Small intestine (tissue), 7 donors: ENCODE measurements at regions not wholly inside any gene's neighbourhood (a gene's known extent, or its start where the extent isn't known, plus 50 kb on each side); places are given as distances from the start of the nearest gene placed in this dataset.

ENCODE experiments used
- DNase-seq, 2 donors: peaks; one replicate each; pipeline versions ENCODE4 v3.0.0 to v3.0.0-alpha.2; 2013
- FAIRE-seq: peaks from 2 replicates; lab custom pipeline; 2012; peaks lifted over from hg19 to GRCh38; lab: Jason Lieb, UNC
- H3K27ac ChIP-seq, 3 donors: one replicate each; pipeline ENCODE4 v1.5.1; 2013; ENCODE audit warnings: low read length in 2 of 3, mild to moderate bottlenecking in 2 of 3, control low read depth in 1 of 3, inconsistent platforms in 1 of 3, low read depth in 1 of 3, moderate library complexity in 1 of 3
- H3K27me3 ChIP-seq, 3 donors: one replicate each; pipeline ENCODE4 v1.6.1; 2013; ENCODE audit warnings: low read length in 3 of 3, inconsistent platforms in 1 of 3; ENCODE audit not compliant: control insufficient read depth in 3 of 3, insufficient read depth in 3 of 3
- H3K36me3 ChIP-seq, 3 donors: one replicate each; pipeline ENCODE4 v1.6.1; 2013; ENCODE audit warnings: low read length in 3 of 3, inconsistent platforms in 1 of 3, low read depth in 1 of 3, mild to moderate bottlenecking in 1 of 3, moderate library complexity in 1 of 3; ENCODE audit not compliant: control insufficient read depth in 3 of 3, insufficient read depth in 2 of 3
- H3K4me1 ChIP-seq, 3 donors: one replicate each; pipeline ENCODE4 v1.6.1; 2013; ENCODE audit warnings: low read length in 2 of 3, inconsistent platforms in 1 of 3, low read depth in 1 of 3, mild to moderate bottlenecking in 1 of 3, moderate library complexity in 1 of 3; ENCODE audit not compliant: control insufficient read depth in 3 of 3, insufficient read depth in 2 of 3
- H3K4me3 ChIP-seq, 3 donors: one replicate each; pipeline ENCODE4 v1.5.1; 2013; ENCODE audit warnings: low read length in 3 of 3, control low read depth in 1 of 3, inconsistent platforms in 1 of 3, low read depth in 1 of 3, mild to moderate bottlenecking in 1 of 3, moderate library complexity in 1 of 3
- H3K9me3 ChIP-seq, 2 donors: one replicate each; pipeline ENCODE4 v1.6.1; 2013; ENCODE audit warnings: low read depth in 1 of 2, low read length in 1 of 2; ENCODE audit not compliant: control insufficient read depth in 2 of 2, insufficient read depth in 1 of 2
- WGBS, 3 donors: extraction: QIAGEN DNeasy Blood & Tissue Kit; methylation state at CpG; one replicate each; pipeline ENCODE4 v1.1.7; 2013; 5-methylcytosine and 5-hydroxymethylcytosine counted together
- donor health status: healthy with polysubstance abuse.
- donor health status: control.
- donor health status: control.
- donor health status: Bipolar disorder and iron deficiency.
- donor health status: healthy.

DNA sequence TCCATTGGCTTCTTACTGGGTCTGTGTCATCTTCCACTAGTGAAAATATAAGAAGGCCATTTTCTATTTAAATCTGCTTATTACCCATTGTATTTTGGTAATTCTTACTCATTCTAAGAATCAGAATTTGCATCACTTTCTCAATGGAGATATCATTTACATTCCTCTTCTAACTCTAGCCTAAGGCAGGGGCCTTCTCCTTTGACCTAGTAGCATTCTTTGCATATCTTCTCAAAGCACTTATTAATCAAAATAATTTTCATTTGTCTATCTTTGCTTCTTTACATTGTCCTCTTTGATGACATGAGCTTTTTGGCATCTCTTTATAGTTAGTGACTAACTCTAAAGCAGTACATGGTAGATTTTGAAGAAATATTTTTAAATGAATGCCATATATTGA lies 400.9 kb upstream of the SEMA3D start:
- Histone ChIP-seq H3K27ac (no peak overlapping the region), H3K27me3 (no peaks in the 10 kb centered on the region), H3K9me3 (no peaks in the 10 kb centered on the region), H3K4me1 (no peaks in the 10 kb centered on the region), H3K4me3 (no peak overlapping the region), H3K36me3 (no peaks in the 10 kb centered on the region)
- FAIRE-seq (no peak), DNase-seq (no peak)

DNA sequence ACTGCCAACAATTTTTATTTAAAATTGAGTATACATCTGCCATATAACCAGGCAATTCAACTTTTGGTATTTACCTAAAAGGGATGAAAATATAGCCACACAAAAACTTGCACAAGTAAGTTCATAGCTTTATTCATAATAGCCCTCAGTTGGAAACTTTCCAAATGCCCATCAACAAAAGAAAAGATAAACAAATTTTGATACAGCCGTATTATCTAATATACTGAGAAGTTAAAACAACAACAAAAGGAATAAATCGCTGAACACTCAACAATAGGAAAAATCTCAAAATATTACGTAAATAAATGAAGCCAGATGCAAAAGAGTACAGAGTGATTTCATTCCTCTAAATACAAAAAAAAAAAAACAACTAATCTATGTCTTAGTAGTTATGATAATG lies 399.2 kb upstream of the SEMA3D start:
- H3K4me3 ChIP-seq, result no peak overlapping the region
- H3K27ac ChIP-seq, result no peak overlapping the region
- no peaks in the 10 kb centered on the region for H3K27me3 ChIP-seq
- H3K36me3 ChIP-seq, result no peaks in the 10 kb centered on the region
- no peak for DNase-seq
- H3K9me3 ChIP-seq, result no peaks in the 10 kb centered on the region
- H3K4me1 ChIP-seq, result no peaks in the 10 kb centered on the region
- FAIRE-seq, result no peak
- 42 to 51% (median 44%) methylated on average over 3 of the region's 3 CpGs for WGBS, 3 donors

DNA sequence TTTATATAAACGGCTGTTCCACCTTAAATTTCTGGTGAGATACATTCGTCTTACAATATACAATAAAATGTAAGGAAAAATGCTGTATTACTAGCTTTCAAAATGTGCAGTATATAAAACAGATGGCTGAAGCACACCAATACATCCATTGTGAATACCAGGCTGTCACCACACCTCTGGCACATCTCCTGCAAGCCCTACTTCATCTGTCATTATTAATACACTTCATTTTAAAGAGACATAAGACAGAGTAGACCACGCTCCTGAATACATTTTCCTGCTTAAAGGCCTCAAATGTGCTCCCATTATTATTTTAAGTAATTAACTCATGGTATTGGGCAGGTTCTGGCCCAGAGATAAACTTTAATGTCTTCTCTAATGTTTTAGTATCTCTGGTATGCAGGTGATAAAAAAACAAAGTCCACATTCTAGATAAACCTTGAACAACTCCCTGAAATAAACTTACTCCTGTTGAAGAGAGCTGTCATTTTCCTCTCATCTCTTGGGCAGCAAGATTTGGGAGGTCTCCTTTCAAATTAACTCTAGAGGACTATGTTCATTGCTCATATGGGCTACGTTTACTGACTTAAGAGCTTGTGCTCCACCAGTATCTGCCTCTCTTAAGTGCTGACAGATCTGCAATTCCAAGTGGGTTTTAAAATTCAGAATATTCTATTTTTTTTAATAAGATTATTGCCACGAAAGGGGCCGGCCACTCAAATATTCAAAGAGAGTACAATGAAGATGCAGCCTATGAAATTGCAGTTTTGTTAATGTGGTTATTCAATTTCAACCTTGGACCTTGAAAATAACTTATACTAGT lies 396.5 kb upstream of the SEMA3D start:
- no peaks in the 10 kb centered on the region for H3K4me1 ChIP-seq
- FAIRE-seq, result no peak
- WGBS, 3 donors, result 81 to 84% (median 84%) methylated on average over 6 of the region's 6 CpGs
- H3K36me3 ChIP-seq, result no peaks in the 10 kb centered on the region
- no peak overlapping the region for H3K4me3 ChIP-seq
- H3K9me3 ChIP-seq, result no peaks in the 10 kb centered on the region
- DNase-seq, result no peak
- H3K27ac ChIP-seq, result no peak overlapping the region
- no peaks in the 10 kb centered on the region for H3K27me3 ChIP-seq

DNA sequence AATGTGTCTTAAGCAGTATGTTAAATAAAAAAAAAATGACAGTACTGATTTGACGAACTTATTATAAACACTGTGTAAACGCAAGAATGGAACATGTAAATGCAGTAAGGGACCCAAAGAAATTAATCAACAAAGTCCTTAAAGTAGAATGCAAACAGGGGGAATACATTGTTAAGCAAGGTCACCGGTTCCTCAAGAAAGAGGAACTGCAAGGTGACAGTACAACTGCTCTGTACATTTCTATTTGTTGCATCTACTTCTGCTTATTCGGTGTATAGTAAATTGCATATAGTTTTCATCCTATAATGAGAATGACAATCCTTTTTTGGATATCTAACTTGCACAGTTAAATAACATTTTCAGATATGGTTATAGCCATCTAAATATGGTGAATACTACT lies 387.0 kb upstream of the SEMA3D start:
- Histone ChIP-seq H3K9me3 (no peaks in the 10 kb centered on the region), H3K27me3 (no peaks in the 10 kb centered on the region), H3K4me3 (no peak overlapping the region), H3K36me3 (no peaks in the 10 kb centered on the region), H3K27ac (no peak overlapping the region), H3K4me1 (no peaks in the 10 kb centered on the region)
- 43 to 84% (median 63%) methylated on average over 4 of the region's 4 CpGs for WGBS, 3 donors
- no peak for FAIRE-seq
- no peak for DNase-seq

DNA sequence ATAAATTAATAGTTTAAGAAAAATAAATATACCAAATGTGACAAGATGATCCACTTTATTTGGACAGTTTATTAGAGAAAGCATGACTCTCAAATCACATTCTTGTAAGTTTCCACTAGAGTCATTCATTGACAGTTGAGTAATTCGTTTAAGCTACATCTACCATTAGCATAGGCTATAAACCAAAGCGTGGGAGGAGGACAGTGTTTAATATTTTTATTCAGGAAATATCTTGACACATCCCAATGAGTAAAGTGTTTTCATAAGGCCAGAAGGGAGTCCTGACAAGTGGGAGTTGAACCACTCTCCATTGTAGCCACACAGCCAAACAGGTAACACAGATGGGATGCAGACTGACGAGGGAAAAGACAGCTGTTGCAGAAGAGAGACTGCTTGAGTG lies 386.5 kb upstream of the SEMA3D start:
- no peak for FAIRE-seq

DNA sequence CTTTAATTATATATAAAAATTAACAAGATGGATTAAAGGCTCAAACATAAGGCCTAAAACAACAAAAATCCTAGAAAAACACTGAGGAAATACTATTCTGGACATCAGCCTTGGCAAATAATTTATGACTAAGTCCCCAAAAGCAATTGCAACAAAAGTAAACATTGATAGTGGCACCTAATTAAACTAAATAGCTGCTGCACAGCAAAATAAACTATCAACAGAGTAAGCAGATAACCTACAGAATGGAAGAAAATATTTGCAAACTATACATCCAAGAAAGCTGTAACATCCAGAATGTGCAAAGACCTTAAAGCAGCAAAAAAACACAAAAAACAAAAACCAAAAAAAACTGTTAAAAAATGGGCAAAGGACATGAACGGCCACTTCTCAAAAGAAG lies 384.0 kb upstream of the SEMA3D start:
- no peaks in the 10 kb centered on the region for H3K27me3 ChIP-seq
- H3K27ac ChIP-seq, result no peak overlapping the region
- WGBS, 3 donors, result 65 to 76% (median 69%) methylated on average over 1 of the region's 1 CpG
- H3K36me3 ChIP-seq, result no peaks in the 10 kb centered on the region
- no peak for DNase-seq
- no peak overlapping the region for H3K4me3 ChIP-seq
- no peaks in the 10 kb centered on the region for H3K4me1 ChIP-seq
- FAIRE-seq, result no peak
- no peaks in the 10 kb centered on the region for H3K9me3 ChIP-seq

More for the DNA sequence above, 386.5 kb upstream of the SEMA3D start:
- WGBS, 3 donors, result 73 to 84% (median 81%) methylated on average over 3 of the region's 3 CpGs
- no peak for DNase-seq
- Histone ChIP-seq H3K27ac (no peak overlapping the region), H3K9me3 (no peaks in the 10 kb centered on the region), H3K36me3 (no peaks in the 10 kb centered on the region), H3K4me1 (no peaks in the 10 kb centered on the region), H3K4me3 (no peak overlapping the region), H3K27me3 (no peaks in the 10 kb centered on the region)

DNA sequence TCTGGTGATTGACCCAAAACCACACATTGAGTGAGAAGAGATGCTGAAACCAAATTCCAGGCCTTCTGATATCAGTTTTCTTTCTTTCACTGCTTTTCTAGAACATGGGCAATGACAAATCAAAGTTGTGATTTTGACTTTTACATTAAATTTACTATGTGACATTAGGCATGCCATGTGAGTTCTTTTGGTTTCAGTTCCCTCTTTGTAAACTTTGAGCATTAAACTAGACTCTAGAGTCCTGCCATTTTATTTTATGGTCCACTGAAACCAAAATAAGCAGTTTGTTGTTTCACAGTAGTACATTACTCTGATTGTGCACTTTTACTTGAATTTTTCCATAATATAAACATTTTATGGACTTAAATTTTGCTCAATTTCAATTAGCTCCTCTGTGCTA lies 381.1 kb upstream of the SEMA3D start:
- no peak overlapping the region for H3K4me3 ChIP-seq
- H3K36me3 ChIP-seq, result no peaks in the 10 kb centered on the region
- H3K27ac ChIP-seq, result no peak overlapping the region
- no peaks in the 10 kb centered on the region for H3K9me3 ChIP-seq
- FAIRE-seq, result no peak
- no peaks in the 10 kb centered on the region for H3K4me1 ChIP-seq
- H3K27me3 ChIP-seq, result no peaks in the 10 kb centered on the region
- DNase-seq, result no peak

DNA sequence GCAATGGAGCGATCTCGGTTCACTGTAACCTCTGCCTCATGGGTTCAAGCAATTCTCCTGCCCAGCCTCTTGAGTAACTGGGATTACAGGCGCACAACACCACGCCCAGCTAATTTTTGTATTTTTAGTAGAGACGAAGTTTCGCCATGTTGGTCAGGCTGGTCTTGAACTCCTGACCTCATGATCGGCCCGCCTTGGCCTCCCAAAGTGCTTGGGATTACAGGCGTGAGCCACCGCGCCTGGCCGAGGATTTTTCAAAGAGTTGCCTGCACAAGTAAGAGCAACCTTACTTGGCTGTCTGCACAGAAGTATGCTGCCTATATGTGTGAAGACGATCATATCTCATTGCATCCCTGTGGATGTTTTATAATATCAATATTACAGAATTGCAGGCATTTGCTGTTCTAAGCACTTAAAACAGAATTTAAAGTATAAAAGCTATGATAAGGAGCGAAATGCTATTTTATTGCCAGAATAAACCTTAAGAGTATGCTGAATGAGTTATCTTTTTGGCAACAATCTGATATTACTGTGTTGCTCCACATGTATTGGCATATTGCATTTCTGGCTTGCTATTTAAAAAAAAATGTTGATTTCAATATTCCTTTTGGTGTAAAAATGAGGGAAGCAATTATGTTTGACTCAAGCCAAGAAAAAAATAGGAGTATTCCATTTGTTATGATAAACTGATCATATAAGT lies 379.4 kb upstream of the SEMA3D start:
- Histone ChIP-seq H3K4me1 (no peaks in the 10 kb centered on the region), H3K4me3 (no peak overlapping the region), H3K27me3 (no peaks in the 10 kb centered on the region), H3K9me3 (no peaks in the 10 kb centered on the region), H3K36me3 (no peaks in the 10 kb centered on the region), H3K27ac (no peak overlapping the region)
- DNase-seq (no peak), FAIRE-seq (no peak)
- 81 to 93% (median 85%) methylated on average over 14 of the region's 14 CpGs for WGBS, 3 donors
